ENCODE measurements at regions not wholly inside any gene's neighbourhood (a gene's known extent, or its start where the extent isn't known, plus 50 kb on each side); places are given as distances from the start of the nearest gene placed in this dataset.

DNA sequence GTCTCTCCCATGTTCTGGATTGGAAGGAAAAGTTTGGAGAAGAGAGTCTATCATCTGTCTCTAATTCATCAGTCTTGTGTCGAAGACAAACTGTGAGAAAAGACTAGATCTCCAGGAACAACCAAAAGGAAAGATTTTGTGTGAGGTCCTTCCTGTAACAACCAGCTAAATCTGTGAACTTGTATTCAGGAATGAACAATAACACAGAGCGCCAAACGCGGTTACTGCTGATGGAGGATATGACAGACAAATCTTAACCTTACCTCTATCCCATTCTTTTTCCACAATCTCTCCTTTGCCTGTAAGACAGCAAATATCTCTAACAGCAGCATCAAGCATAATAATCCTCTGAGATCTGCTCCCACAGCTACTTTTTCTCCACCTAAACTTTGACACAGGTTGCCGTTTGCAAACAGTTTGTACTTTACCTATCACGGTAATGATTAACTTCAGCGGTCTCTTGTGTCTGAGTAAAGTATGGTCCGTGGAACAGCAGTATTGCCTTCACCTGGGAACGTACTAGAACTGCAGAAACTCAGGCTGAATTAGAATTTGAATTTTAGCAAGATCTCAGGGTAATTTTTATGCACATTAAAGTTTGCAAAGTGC, 387.6 kb downstream of the ELAVL2 start:
- no peak for DNase-seq (ENCODE audit: low read depth in 2 of 2)

GRCh38 chr9:23441275-23441674, 384.8 kb downstream of the ELAVL2 start:
- DNase-seq (ENCODE audit: low read depth in 2 of 2): no peak

GRCh38 chr9:23444658-23445057, 381.4 kb downstream of the ELAVL2 start:
- DNase-seq (ENCODE audit: low read depth in 2 of 2): no peak

GRCh38 chr9:23447166-23447565, 378.9 kb downstream of the ELAVL2 start:
- DNase-seq (ENCODE audit: low read depth in 2 of 2): no peak

- no peak for DNase-seq (ENCODE audit: low read depth in 2 of 2)
These were observed 378.1 kb downstream of the ELAVL2 start for GRCh38 chr9:23447944-23448343.

DNA sequence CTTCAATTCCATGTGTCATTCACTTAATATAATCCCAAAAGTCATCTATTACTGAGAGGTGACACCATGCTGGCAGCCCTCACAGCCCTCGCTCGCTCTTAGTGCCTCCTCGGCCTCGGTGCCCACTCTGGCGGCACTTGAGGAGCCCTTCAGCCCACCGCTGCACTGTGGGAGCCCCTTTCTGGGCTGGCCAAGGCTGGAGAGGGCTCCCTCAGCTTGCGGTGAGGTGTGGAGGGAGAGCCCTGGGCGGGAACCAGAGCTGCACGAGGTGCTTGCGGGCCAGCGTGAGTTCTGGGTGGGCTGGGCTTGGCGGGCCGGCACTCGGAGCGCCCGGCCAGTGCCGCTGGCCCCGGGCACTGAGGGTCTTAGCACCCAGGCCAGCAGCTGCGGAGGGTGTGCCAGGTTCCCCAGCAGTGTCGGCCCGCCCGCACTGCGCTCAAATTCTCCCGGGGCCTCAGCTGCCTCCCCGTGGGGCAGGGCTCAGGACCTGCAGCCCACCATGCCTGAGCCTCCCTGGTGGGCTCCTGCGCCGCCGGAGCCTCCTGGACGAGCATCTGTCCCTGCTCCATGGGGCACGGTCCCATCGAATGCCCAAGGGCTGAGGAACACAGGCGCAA, 374.1 kb downstream of the ELAVL2 start:
- DNase-seq (ENCODE audit: low read depth in 2 of 2): no peak

GRCh38 chr9:23464275-23464674, 361.8 kb downstream of the ELAVL2 start:
- no peak for DNase-seq (ENCODE audit: low read depth in 2 of 2)

- DNase-seq (ENCODE audit: low read depth in 2 of 2): no peak
These were observed 358.8 kb downstream of the ELAVL2 start for GRCh38 chr9:23467276-23467675.

GRCh38 chr9:23477908-23478307, 348.1 kb downstream of the ELAVL2 start:
- no peak for DNase-seq (ENCODE audit: low read depth in 2 of 2)

- DNase-seq (ENCODE audit: low read depth in 2 of 2): no peak
These were observed 342.5 kb downstream of the ELAVL2 start for GRCh38 chr9:23483566-23483965.

- peak; percentile 9 to 12 for DNase-seq (ENCODE audit: low read depth in 2 of 2)
These were observed 333.7 kb downstream of the ELAVL2 start for GRCh38 chr9:23492126-23493002.

GRCh38 chr9:23493219-23493618, 332.8 kb downstream of the ELAVL2 start:
- DNase-seq (ENCODE audit: low read depth in 2 of 2): no peak

DNA sequence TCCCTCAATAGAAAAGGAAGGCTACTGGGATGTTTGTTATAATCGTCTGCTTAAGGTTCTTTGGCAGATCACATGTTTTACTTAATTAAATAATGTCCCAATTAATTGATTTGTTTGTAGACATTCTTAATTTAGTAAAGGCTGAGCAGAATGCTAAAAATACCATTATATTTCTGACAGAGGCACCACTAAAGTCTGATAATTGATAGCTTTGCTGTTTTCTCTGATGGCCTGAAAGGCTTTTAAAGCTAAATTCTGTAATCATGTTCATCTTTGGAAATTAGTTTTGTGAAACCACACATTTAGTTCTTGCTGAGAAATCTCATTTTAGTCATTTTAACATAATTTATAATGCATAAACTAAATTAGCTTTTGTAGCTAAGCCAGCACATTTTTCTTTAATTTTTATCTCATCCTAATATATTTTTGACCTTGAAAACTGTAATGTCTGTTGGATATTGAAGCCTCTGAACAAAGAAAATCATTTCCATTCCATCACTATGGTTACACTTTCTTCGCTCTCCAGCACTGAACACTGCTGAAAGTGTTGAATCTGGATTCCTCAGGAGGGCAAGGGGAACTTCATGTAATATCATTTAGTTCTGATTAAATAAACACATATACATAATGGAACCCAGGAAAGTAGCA, 329.4 kb downstream of the ELAVL2 start:
- DNase-seq (ENCODE audit: low read depth in 2 of 2): no peak

- no peak for DNase-seq (ENCODE audit: low read depth in 2 of 2)
These were observed 328.9 kb downstream of the ELAVL2 start for GRCh38 chr9:23497137-23497504.

- DNase-seq (ENCODE audit: low read depth in 2 of 2): no peak
These were observed 324.0 kb downstream of the ELAVL2 start for GRCh38 chr9:23502004-23502403.

- DNase-seq (ENCODE audit: low read depth in 2 of 2): no peak
These were observed 303.1 kb downstream of the ELAVL2 start for GRCh38 chr9:23522952-23523351.

GRCh38 chr9:23524607-23525155, 301.4 kb downstream of the ELAVL2 start:
- no peak for DNase-seq (ENCODE audit: low read depth in 2 of 2)

DNA sequence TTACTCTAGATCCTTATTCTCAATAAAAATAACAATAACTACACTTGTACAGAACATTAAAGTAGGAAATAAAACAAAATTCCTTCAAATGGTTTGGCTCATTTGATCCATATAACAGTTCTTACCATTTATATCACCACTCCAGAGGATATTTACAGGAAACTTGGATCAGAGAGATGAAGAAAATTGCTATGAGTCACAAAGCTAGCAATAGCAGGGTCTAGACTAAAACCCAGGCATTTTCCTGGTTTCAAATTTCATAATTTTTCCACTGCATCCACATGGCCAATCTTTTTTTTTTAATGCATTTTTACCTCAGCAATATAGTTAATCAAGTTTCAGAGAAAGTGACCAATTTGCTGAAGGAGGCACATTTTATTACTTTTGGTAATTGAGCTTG, 299.2 kb downstream of the ELAVL2 start:
- DNase-seq (ENCODE audit: low read depth in 2 of 2): peak in 1 of 2 experiments; percentile 15

- DNase-seq (ENCODE audit: low read depth in 2 of 2): no peak
These were observed 293.8 kb downstream of the ELAVL2 start for GRCh38 chr9:23532282-23532681.

- no peak for DNase-seq (ENCODE audit: low read depth in 2 of 2)
These were observed 288.6 kb downstream of the ELAVL2 start for GRCh38 chr9:23537192-23538066.

- DNase-seq (ENCODE audit: low read depth in 2 of 2): no peak
These were observed 288.0 kb downstream of the ELAVL2 start for GRCh38 chr9:23538067-23538402.

All from fibroblast of skin of left biceps (primary cell).